ENCODE measurements at regions not wholly inside any gene's neighbourhood (a gene's known extent, or its start where the extent isn't known, plus 50 kb on each side); places are given as distances from the start of the nearest gene placed in this dataset.

DNA sequence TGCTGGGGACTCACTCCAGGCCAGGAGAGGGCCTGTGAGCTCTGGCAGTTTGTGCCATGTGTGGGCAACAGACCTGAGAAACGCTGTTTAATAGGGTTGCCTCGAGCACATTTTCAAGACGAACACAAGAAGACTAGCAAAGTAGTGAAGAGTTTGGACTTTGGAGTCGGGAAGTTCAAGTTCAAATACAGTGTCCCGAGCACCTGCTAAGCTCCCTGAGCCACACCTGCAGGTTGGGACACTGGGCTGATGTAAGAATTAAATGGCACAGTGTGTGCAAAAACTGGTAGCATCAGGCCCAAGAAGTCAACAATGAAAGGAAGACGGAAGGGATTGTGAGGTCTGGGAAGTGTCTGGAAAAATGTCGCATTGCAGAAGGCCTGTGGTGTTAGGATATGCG is 112.8 kb upstream of the PABPC3 start:
- no peak overlapping the region for H3K4me2 ChIP-seq (ENCODE audit: insufficient read depth, low read length)
- FAIRE-seq: no peak
- intact Hi-C loops (cut with micrococcal nuclease) (no loop called here), dilution Hi-C loops (cut with MboI; ENCODE audit: extremely low pct_ligation_motif_present, low sequenced_read_pairs) (no loop called here)
- H2AFZ ChIP-seq (ENCODE audit: low read depth, low read length): no peak overlapping the region
- DNase-seq (ENCODE audit: low read depth, low spot score): no peak
- H3K27me3 ChIP-seq (ENCODE audit: control insufficient read depth in 2 of 2, insufficient read depth in 2 of 2, low read length in 2 of 2): no peaks in the 10 kb centered on the region
- no peaks in the 10 kb centered on the region for H3K9me1 ChIP-seq (replicated peaks; ENCODE audit: control insufficient read depth, extremely low read depth, insufficient read depth, low read length)
- no peak overlapping the region for H3K4me3 ChIP-seq (replicated peaks in 1 of 3; ENCODE audit: insufficient read depth in 1 of 3, low read depth in 1 of 3, low read length in 3 of 3)
- TF ChIP-seq, protein P1, sequence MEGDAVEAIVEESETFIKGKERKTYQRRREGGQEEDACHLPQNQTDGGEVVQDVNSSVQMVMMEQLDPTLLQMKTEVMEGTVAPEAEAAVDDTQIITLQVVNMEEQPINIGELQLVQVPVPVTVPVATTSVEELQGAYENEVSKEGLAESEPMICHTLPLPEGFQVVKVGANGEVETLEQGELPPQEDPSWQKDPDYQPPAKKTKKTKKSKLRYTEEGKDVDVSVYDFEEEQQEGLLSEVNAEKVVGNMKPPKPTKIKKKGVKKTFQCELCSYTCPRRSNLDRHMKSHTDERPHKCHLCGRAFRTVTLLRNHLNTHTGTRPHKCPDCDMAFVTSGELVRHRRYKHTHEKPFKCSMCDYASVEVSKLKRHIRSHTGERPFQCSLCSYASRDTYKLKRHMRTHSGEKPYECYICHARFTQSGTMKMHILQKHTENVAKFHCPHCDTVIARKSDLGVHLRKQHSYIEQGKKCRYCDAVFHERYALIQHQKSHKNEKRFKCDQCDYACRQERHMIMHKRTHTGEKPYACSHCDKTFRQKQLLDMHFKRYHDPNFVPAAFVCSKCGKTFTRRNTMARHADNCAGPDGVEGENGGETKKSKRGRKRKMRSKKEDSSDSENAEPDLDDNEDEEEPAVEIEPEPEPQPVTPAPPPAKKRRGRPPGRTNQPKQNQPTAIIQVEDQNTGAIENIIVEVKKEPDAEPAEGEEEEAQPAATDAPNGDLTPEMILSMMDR (IDR thresholded peaks at IDR 0.05; ENCODE audit: extremely low read depth in 1 of 2, insufficient read depth in 1 of 2, low read depth in 1 of 2, low read length in 2 of 2): no peak
- no peak for TF ChIP-seq GATA2 (IDR thresholded peaks at IDR 0.05; ENCODE audit: insufficient read depth, insufficient read length, low read depth, low read length)
- no peak for TF ChIP-seq MYC (IDR thresholded peaks at IDR 0.05; ENCODE audit: low read depth, low read length)
- no peak overlapping the region for H3K27ac ChIP-seq (ENCODE audit: insufficient read depth, low read depth, low read length)
- H3K9ac ChIP-seq (replicated peaks; ENCODE audit: extremely low read depth, insufficient read depth, low read length): no peak overlapping the region
- ChIA-PET CTCF (interaction anchor here (1.9 kb wide), 1 partner anchor 12 kb away, joined by 9 read pairs; no protein-coding TSS in a partner anchor), POLR2A (no interaction called here)
- H3K4me1 ChIP-seq (ENCODE audit: control insufficient read depth, extremely low read depth, insufficient read depth, low read length): no peaks in the 10 kb centered on the region
- no peaks in the 10 kb centered on the region for H4K20me1 ChIP-seq (replicated peaks; ENCODE audit: control insufficient read depth, extremely low read depth, insufficient read depth, low read length)
- no TSS peak for BruUV-seq (replicated peaks)
- no peaks in the 10 kb centered on the region for H3K79me2 ChIP-seq (ENCODE audit: control insufficient read depth, insufficient read depth, low read length)
- no peaks in the 10 kb centered on the region for H3K36me3 ChIP-seq (ENCODE audit: control insufficient read depth in 2 of 2, extremely low read depth in 1 of 2, insufficient read depth in 2 of 2, low read length in 2 of 2)
- H3K9me3 ChIP-seq (replicated peaks; ENCODE audit: control insufficient read depth, insufficient read depth, low read length): no peaks in the 10 kb centered on the region

DNA sequence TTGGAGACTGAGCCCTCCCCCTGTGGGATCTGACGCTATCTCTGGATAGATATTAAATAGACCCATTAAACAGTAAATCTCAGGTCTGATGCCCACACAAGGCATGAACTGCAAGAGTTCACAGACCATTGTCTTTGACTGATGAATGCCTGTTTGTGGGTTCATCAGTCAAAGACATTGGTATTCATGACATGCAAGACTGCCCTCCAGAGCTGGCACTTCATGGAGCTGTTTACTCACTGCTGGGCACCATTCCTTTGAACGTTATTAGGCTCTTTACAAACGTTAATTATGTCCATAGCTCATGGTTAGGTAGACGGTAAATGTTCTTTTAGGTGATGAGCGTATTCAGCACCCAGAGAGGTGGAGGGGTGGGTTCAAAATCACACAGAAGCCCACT is 111.8 kb upstream of the PABPC3 start:
- no TSS peak for BruUV-seq (replicated peaks)
- no peaks in the 10 kb centered on the region for H4K20me1 ChIP-seq (replicated peaks; ENCODE audit: control insufficient read depth, extremely low read depth, insufficient read depth, low read length)
- ChIA-PET CTCF (interaction anchor here (2.0 kb wide), 1 partner anchor 11 kb away, joined by 10 read pairs; no protein-coding TSS in a partner anchor), POLR2A (no interaction called here)
- H3K4me3 ChIP-seq (replicated peaks in 1 of 3; ENCODE audit: insufficient read depth in 1 of 3, low read depth in 1 of 3, low read length in 3 of 3): no peak overlapping the region
- no peaks in the 10 kb centered on the region for H3K36me3 ChIP-seq (ENCODE audit: control insufficient read depth in 2 of 2, extremely low read depth in 1 of 2, insufficient read depth in 2 of 2, low read length in 2 of 2)
- peaks cover under 1 to 6% of the 10 kb centered on the region in 2 experiments for H3K27me3 ChIP-seq (ENCODE audit: control insufficient read depth in 2 of 2, insufficient read depth in 2 of 2, low read length in 2 of 2)
- no peak overlapping the region for H3K9ac ChIP-seq (replicated peaks; ENCODE audit: extremely low read depth, insufficient read depth, low read length)
- no peaks in the 10 kb centered on the region for H3K9me1 ChIP-seq (replicated peaks; ENCODE audit: control insufficient read depth, extremely low read depth, insufficient read depth, low read length)
- no peak for TF ChIP-seq EZH2 (IDR thresholded peaks at IDR 0.05; ENCODE audit: borderline replicate concordance, low read depth, low read length, severe bottlenecking)
- no peak for TF ChIP-seq POLR2AphosphoS5 (IDR thresholded peaks at IDR 0.05; ENCODE audit: insufficient read depth, low read depth, low read length)
- TF ChIP-seq POLR2A (IDR thresholded peaks at IDR 0.05; ENCODE audit: low read depth, low read length): no peak
- TF ChIP-seq MYC (IDR thresholded peaks at IDR 0.05; ENCODE audit: low read depth, low read length): no peak
- no peak for TF ChIP-seq JUN (IDR thresholded peaks at IDR 0.05; ENCODE audit: borderline replicate concordance, insufficient read depth, insufficient read length, low read depth)
- TF ChIP-seq, protein P2, sequence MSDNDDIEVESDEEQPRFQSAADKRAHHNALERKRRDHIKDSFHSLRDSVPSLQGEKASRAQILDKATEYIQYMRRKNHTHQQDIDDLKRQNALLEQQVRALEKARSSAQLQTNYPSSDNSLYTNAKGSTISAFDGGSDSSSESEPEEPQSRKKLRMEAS (IDR thresholded peaks at IDR 0.05; ENCODE audit: insufficient read depth, insufficient read length): no peak
- no peak for TF ChIP-seq FOS (IDR thresholded peaks at IDR 0.05; ENCODE audit: borderline replicate concordance, insufficient read depth, low read length)
- TF ChIP-seq, protein P1 (IDR thresholded peaks at IDR 0.05; ENCODE audit: extremely low read depth in 1 of 2, insufficient read depth in 1 of 2, low read depth in 1 of 2, low read length in 2 of 2): no peak
- no peak for TF ChIP-seq GATA2 (IDR thresholded peaks at IDR 0.05; ENCODE audit: insufficient read depth, insufficient read length, low read depth, low read length)
- H3K4me2 ChIP-seq (ENCODE audit: insufficient read depth, low read length): no peak overlapping the region
- H3K4me1 ChIP-seq (ENCODE audit: control insufficient read depth, extremely low read depth, insufficient read depth, low read length): no peaks in the 10 kb centered on the region
- dilution Hi-C loops (cut with MboI; ENCODE audit: extremely low pct_ligation_motif_present, low sequenced_read_pairs) (no loop called here), intact Hi-C loops (cut with micrococcal nuclease) (no loop called here)
- DNase-seq (ENCODE audit: low read depth, low spot score) (no peak), FAIRE-seq (no peak)
- no peaks in the 10 kb centered on the region for H3K79me2 ChIP-seq (ENCODE audit: control insufficient read depth, insufficient read depth, low read length)
- H3K27ac ChIP-seq (ENCODE audit: insufficient read depth, low read depth, low read length): no peak overlapping the region
- H2AFZ ChIP-seq (ENCODE audit: low read depth, low read length): no peak overlapping the region
- no peaks in the 10 kb centered on the region for H3K9me3 ChIP-seq (replicated peaks; ENCODE audit: control insufficient read depth, insufficient read depth, low read length)
